ENCODE measurements at regions not wholly inside any gene's neighbourhood (a gene's known extent, or its start where the extent isn't known, plus 50 kb on each side); places are given as distances from the start of the nearest gene placed in this dataset.

GRCh38 chr15:53829471-53829870 is 70.0 kb upstream of the WDR72 start:
- TF ChIP-seq CTCF (IDR thresholded peaks at IDR 0.05) (no peak), POLR2A (IDR thresholded peaks at IDR 0.05) (no peak)

Measured in testis (tissue), 2 donors.